GM18951 (cell line): ENCODE measurements at regions not wholly inside any gene's neighbourhood (a gene's known extent, or its start where the extent isn't known, plus 50 kb on each side); places are given as distances from the start of the nearest gene placed in this dataset.

Experiments used
- POLR2A ChIP-seq: IDR thresholded peaks from 4 replicates; pipeline ENCODE4 v1.6.1; 2011; ENCODE audit warnings: mild to moderate bottlenecking; ENCODE audit not compliant: insufficient read length, insufficient read depth; ENCODE audit errors: extremely low read depth
- in situ Hi-C: fragments of 300-500 bp; cut with MboI; formaldehyde crosslinking; loops from one replicate; pipeline ENCODE4 v1.12.0; 2022; ENCODE audit warnings: low sequenced_read_pairs, mixed read lengths, inconsistent platforms; ENCODE audit not compliant: unreplicated experiment

DNA sequence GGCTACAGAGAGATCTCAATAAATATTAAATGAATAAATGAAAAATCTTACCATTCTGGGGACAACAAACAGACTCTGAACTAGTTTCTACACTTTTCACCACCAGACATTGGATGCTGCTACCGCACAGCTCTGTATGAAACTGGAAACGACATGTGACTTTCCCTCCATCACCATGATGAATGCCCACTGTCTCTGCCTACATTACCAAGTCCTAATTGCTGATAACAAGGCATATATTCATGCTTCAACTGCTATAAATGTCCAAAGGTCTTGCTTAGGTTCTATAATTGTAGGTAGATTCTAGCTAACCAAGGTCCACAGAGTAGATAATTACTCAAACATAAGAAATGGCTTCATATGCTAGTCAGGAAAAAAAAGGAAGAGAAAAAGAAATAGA lies 399.4 kb upstream of the ADGRL3 start:
- in situ Hi-C loops = no loop called here
- TF ChIP-seq POLR2A = no peak

DNA sequence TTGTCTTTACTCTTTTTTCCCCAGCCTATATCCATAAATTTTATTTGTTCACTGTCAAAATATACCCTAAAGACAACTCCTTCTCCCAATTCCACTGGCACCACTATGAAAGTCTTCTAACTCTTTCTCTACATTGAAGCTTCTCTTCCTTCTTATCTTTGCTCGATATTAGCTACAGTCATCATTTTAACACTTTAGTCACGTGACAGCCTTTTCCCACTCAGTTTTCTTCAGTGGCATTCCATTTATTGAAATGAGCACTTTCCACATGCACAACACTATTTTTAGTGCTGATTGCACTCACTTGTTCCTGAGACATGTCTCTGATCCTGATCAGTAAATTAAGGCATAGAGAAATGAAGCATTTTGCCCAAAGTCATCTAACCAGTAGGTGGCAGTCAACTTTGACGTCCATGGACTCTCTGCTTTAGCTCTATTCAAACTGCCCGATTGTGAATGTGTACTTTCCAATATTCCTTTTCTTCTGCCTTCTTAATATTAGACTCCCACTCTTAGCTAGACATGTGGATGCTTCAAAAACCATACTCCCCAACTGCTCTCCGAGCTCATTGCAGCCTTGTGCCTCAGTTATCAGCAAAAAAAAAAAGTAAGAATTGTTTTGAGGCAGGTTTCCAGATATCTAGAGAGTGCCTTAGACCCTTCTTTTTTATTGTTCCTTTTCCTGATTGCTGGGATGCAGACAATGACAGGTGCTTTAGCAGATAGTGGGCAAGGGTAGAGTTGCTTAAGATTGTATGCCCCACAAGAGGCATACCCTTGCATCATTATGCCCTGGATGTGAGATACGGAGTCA lies 394.4 kb upstream of the ADGRL3 start:
- TF ChIP-seq POLR2A = no peak
- in situ Hi-C loops = no loop called here

DNA sequence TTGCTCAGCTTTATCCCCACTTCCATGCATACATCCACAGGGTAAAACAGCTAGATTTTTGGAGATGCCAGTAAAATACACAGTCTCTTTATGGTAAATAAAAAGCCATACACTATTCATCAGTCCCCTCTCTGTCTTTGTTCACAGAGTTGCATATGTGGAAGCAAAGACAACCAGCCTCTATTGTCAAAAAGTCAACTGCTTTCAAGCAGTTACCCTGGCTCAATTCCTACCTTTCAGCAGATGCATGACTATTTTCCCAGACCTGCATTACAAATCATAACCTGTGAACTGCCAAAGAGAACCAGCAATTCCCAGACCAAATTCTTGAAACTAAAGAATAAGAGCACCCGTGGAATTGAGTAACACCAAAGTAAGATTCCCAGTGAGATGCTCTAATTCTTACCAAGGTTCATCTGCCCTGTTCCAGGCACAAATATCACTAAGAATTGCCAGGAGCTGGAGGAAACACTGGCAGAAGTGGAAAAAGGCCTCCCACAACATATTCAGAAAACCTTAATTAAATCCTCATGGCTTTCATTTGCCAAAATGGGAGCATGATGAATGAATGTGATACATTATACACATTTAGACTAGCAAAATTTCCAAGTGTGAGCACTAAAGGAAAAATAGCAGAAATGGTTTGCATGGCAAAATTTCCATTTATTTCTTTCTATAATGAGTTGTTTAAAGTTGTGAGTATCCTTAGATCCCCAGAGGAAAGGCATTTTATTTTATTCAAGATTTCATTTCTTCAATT lies 391.2 kb upstream of the ADGRL3 start:
- in situ Hi-C loops = no loop called here
- no peak for TF ChIP-seq POLR2A

- in situ Hi-C loops = no loop called here
- no peak for TF ChIP-seq POLR2A
Measured at GRCh38 chr4:60809486-60809800, 390.7 kb upstream of the ADGRL3 start.

- TF ChIP-seq POLR2A = no peak
- in situ Hi-C loops = no loop called here
Measured at GRCh38 chr4:60812811-60813210, 387.3 kb upstream of the ADGRL3 start.

DNA sequence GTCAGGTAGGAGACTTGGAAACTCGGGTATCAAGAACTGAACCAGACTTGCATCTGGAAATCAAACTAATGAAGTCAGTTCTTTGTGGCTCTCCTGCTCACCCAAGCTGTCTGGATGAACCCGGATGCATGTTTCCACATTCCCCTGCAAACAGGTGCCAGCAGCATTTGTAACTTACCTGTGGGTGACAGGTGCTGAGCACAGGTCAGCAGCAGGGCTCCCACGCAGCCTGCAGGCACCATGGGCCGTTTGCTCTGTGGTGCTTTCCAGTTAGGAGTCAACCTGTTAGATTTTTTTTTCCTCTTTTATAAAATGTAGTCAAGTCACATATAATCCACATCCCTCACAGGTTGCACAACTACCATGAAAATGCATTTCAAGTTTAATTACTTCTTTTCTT lies 385.6 kb upstream of the ADGRL3 start:
- in situ Hi-C loops = no loop called here
- TF ChIP-seq POLR2A = no peak

DNA sequence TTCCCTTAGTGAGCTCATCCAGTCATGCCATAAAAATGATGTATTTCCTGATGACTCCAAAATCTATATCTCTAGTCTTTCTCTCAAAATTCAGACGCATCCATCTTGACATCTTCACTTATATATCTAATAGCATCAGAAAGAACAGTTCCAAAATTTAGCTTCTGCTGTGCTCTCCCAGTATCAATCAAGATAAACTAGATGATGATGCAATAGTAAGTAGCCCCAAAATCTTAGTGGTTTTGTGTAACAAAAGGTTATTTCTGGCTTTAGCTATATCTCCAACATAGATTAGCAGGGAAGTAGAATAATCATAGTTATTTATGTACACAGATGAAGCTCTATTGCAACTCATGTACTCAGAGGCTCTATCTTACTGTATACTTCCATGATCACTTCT lies 382.5 kb upstream of the ADGRL3 start:
- in situ Hi-C loops = no loop called here
- no peak for TF ChIP-seq POLR2A

DNA sequence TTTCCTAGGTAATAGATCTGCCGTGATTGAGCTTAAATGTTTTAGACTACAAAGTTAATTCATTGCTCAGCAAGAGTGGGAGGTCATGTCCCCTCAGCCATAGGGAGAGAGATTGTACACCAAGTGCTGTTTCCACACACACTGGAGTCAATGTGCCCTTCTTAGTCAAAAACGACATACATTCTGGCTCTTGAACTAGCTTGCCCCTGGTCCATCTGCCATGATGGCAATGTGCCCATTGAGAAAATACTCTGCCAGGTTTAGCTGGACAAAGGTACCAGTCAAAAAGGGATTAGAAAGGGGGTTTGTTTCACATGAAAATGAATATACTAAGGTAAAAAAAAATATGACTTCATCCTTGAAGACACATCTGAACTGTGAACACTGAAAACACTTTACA lies 377.1 kb upstream of the ADGRL3 start:
- TF ChIP-seq POLR2A = no peak
- in situ Hi-C loops = no loop called here

GRCh38 chr4:60840020-60840419 lies 360.1 kb upstream of the ADGRL3 start:
- in situ Hi-C loops = no loop called here
- no peak for TF ChIP-seq POLR2A

DNA sequence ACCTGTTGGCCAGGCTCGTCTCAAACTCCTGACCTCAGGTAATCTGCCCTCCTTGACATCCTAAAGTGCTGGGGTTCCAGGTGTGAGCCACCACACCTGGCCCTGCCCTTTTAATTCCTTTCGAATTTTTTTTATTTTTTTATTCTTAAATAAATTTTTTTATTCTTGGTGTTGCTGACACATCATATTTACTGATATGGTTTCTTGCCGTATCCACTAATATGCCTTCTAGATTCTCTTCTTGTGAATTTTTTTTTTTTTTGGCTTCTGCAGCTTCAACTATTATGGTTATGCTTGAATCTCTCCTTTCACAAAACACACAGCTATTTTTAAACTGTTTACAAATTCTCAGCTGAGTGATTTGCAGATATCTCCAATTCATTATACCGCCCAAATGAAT lies 353.4 kb upstream of the ADGRL3 start:
- in situ Hi-C loops = no loop called here
- TF ChIP-seq POLR2A = no peak

DNA sequence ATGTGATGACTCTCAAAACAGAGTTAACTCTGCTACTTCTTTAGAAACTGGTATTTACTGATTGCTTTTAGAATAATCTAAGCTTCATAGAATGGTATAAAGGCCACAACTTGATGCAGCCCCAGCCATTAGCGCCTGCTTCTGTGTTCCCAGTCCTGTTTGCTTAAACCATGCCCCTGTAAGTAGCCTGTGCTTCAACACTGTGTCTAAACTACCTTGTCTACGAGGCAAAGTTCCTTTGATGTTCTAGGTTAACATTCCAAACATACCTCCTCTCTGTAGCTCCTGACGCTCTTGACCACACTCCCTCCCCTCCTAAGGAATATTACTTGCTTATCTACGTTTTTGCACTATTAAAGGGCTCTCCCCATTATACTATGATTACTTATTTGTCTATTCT lies 352.5 kb upstream of the ADGRL3 start:
- in situ Hi-C loops = no loop called here
- no peak for TF ChIP-seq POLR2A

GRCh38 chr4:60857130-60857753 lies 342.9 kb upstream of the ADGRL3 start:
- in situ Hi-C loops = no loop called here
- TF ChIP-seq POLR2A = no peak

DNA sequence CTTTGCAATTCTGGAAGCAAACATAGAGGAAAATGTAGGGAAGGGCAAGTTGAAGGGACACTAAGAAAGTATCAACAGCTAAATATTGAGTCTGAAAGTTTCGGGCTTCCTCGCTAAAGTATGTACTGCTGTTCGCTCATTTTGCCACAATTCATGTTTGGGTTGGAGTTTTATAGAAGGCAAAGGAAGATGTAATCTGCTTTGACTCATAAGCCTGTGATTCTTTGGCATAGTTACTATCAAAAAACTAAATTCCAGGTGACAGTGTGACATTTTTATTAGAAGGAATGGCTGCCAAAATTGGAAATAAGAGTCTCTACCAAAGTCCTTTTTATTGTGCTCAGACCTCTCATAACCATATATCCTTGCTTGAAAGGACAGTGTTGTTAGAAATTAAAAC lies 336.7 kb upstream of the ADGRL3 start:
- no peak for TF ChIP-seq POLR2A
- in situ Hi-C loops = no loop called here

- TF ChIP-seq POLR2A = no peak
- in situ Hi-C loops = no loop called here
Measured at GRCh38 chr4:60865273-60865672, 334.9 kb upstream of the ADGRL3 start.
